A673 (cell line): ENCODE measurements at regions not wholly inside any gene's neighbourhood (a gene's known extent, or its start where the extent isn't known, plus 50 kb on each side); places are given as distances from the start of the nearest gene placed in this dataset.

Experiments used
- BruUV-seq: library from RNA; stranded (reverse); fragments of 400-500 nt; replicated peaks from 2 replicates; lab custom pipeline; 2021; lab: Mats Ljungman, UMichigan
- CTCF ChIA-PET: fragments of 300-600 bp; sonication (Branson Sonifier 250); formaldehyde crosslinking; loops from one replicate; lab custom pipeline; 2022; ENCODE audit warnings: antibody characterized with exemption; lab: Charles Lee
- POLR2A ChIA-PET: fragments of 300-600 bp; sonication (Branson Sonifier 250); formaldehyde crosslinking; loops from one replicate; lab custom pipeline; 2022; ENCODE audit warnings: antibody characterized with exemption; ENCODE audit not compliant: low non-redundant PET; lab: Charles Lee
- DNase-seq: peaks from one replicate; pipeline ENCODE4 v3.0.0-alpha.2; 2015; ENCODE audit warnings: low spot score
- H3K27ac ChIP-seq: fragments of 200-600 bp; sonication (generic); 2 replicates; pipeline ENCODE4 v1.5.1; 2016; ENCODE audit warnings: mixed run types, low read depth, mild to moderate bottlenecking, mixed read lengths, antibody characterized with exemption, low read length; ENCODE audit not compliant: poor library complexity, severe bottlenecking
- H3K27me3 ChIP-seq: fragments of 200-600 bp; sonication (generic); replicated peaks from 2 replicates; pipeline ENCODE4 v1.6.1; 2017; ENCODE audit warnings: mixed run types, low read depth, mild to moderate bottlenecking, mixed read lengths, antibody characterized with exemption, low read length; ENCODE audit not compliant: insufficient read depth, poor library complexity
- H3K36me3 ChIP-seq: fragments of 200-600 bp; sonication (generic); 2 replicates; pipeline ENCODE4 v1.6.1; 2016; ENCODE audit warnings: mixed run types, mild to moderate bottlenecking, mixed read lengths, antibody characterized with exemption, low read length; ENCODE audit not compliant: insufficient read depth, poor library complexity, severe bottlenecking
- H3K4me1 ChIP-seq: fragments of 200-600 bp; sonication (generic); 2 replicates; pipeline ENCODE4 v1.6.1; 2017; ENCODE audit warnings: mixed run types, mild to moderate bottlenecking, mixed read lengths, antibody characterized with exemption, low read length; ENCODE audit not compliant: insufficient read depth, poor library complexity, severe bottlenecking
- H3K4me3 ChIP-seq: fragments of 200-600 bp; sonication (generic); 2 replicates; pipeline ENCODE4 v1.5.1; 2016; ENCODE audit warnings: low read depth, mixed run types, mild to moderate bottlenecking, mixed read lengths, low read length; ENCODE audit not compliant: poor library complexity, severe bottlenecking
- H3K9me3 ChIP-seq: fragments of 200-600 bp; sonication (generic); 2 replicates; pipeline ENCODE4 v1.6.1; 2016; ENCODE audit warnings: mixed run types, low read depth, mild to moderate bottlenecking, mixed read lengths, antibody characterized with exemption, low read length; ENCODE audit not compliant: poor library complexity, severe bottlenecking
- CTCF ChIP-seq: fragments of 300-800, 200-600 bp; sonication (generic); conservative IDR thresholded peaks from 2 replicates; pipeline ENCODE4 v1.5.1; 2017; ENCODE audit warnings: low read depth, mild to moderate bottlenecking, antibody characterized with exemption, low read length, moderate library complexity, mixed read lengths
- EZH2 ChIP-seq: fragments of 200-600 bp; sonication (generic); IDR thresholded peaks from 2 replicates; pipeline ENCODE4 v1.6.1; 2017; ENCODE audit warnings: borderline replicate concordance, low read depth, mild to moderate bottlenecking, mixed read lengths, antibody characterized with exemption, low read length; ENCODE audit not compliant: poor library complexity, severe bottlenecking
- intact Hi-C: fragments of 100-400 bp; cut with micrococcal nuclease; formaldehyde crosslinking; loops from one replicate; pipeline ENCODE4 v1.10.0; 2022; ENCODE audit not compliant: unreplicated experiment

DNA sequence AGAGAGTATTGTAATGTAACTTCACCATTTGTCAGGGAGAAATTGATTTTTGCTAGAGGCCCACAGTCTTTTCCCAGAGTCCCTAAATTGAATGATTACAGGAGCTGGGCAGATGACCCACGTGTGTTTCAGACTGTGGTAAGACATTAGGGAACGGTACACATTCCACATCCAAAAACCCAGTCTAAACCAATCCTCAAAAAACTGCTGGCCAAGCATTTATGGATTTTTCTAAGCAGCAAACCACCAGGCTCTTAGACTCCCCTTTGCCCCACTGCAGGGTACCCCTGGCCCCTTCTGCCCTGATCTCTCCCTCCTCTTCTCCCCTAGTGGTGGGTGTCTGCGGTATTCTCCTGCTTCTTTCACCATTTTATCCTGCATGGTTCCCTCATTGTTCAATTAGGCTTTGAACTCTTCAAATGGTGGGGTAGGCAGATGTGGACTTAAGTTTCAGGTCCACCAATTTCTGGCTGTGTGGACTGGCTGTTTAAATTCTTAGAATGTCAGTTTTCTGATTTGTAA, 135.5 kb upstream of the SORCS3 start:
- no peaks in the 10 kb centered on the region for H3K9me3 ChIP-seq
- no peaks in the 10 kb centered on the region for H3K36me3 ChIP-seq
- H3K27ac ChIP-seq = no peak overlapping the region
- intact Hi-C loops = no loop called here
- H3K4me3 ChIP-seq = no peak overlapping the region
- BruUV-seq = no TSS peak
- ChIA-PET CTCF (interaction anchor here (0.5 kb wide), 1 partner anchor 223 kb away, joined by 5 read pairs; no protein-coding TSS in a partner anchor), POLR2A (no interaction called here)
- peaks cover 51% of the 10 kb centered on the region for H3K27me3 ChIP-seq
- TF ChIP-seq CTCF (0 out of 2 replicates have a peak, but pooled peaks have one; percentile 11), EZH2 (no peak)
- no peaks in the 10 kb centered on the region for H3K4me1 ChIP-seq
- no peak for DNase-seq

GRCh38 chr10:104509981-104510380, 131.1 kb upstream of the SORCS3 start:
- no peaks in the 10 kb centered on the region for H3K9me3 ChIP-seq
- H3K4me3 ChIP-seq = no peak overlapping the region
- POLR2A ChIA-PET = no interaction called here
- TF ChIP-seq CTCF = no peak
- no peak for TF ChIP-seq EZH2
- peaks cover 61% of the 10 kb centered on the region for H3K27me3 ChIP-seq
- no peak for DNase-seq
- no peaks in the 10 kb centered on the region for H3K36me3 ChIP-seq
- no peak overlapping the region for H3K27ac ChIP-seq
- no peaks in the 10 kb centered on the region for H3K4me1 ChIP-seq
- CTCF ChIA-PET = interaction anchor here (0.6 kb wide), 1 partner anchor 515 kb away, joined by 12 read pairs; no protein-coding TSS in a partner anchor
- BruUV-seq = no TSS peak
- intact Hi-C loops = no loop called here

GRCh38 chr10:104510644-104511043, 130.4 kb upstream of the SORCS3 start:
- H3K4me3 ChIP-seq = no peak overlapping the region
- CTCF ChIA-PET = interaction anchor here (0.6 kb wide), 1 partner anchor 516 kb away, joined by 12 read pairs; no protein-coding TSS in a partner anchor
- no peak for DNase-seq
- POLR2A ChIA-PET = no interaction called here
- no peaks in the 10 kb centered on the region for H3K4me1 ChIP-seq
- H3K9me3 ChIP-seq = no peaks in the 10 kb centered on the region
- TF ChIP-seq EZH2 (no peak), CTCF (no peak)
- BruUV-seq = no TSS peak
- no peak overlapping the region for H3K27ac ChIP-seq
- intact Hi-C loops = no loop called here
- H3K36me3 ChIP-seq = no peaks in the 10 kb centered on the region
- peaks cover 66% of the 10 kb centered on the region for H3K27me3 ChIP-seq
